ENCODE measurements at regions not wholly inside any gene's neighbourhood (a gene's known extent, or its start where the extent isn't known, plus 50 kb on each side); places are given as distances from the start of the nearest gene placed in this dataset.
"Not testable (repeated sequence)": the region's sequence is repeated elsewhere in the genome, so short reads cannot be mapped to it uniquely, and the experiment has no call there.

GRCh38 chr3:198112031-198112430 lies 152.0 kb downstream of the LMLN start:
- peaks cover 10% of the 10 kb centered on the region for H3K4me1 ChIP-seq
- H3K4me3 ChIP-seq, result no peak overlapping the region
- no peak overlapping the region for H3K27ac ChIP-seq
- no peak for DNase-seq (ENCODE audit: low spot score)
- H3K36me3 ChIP-seq, result no peaks in the 10 kb centered on the region
- no peaks in the 10 kb centered on the region for H3K9me3 ChIP-seq (ENCODE audit: low read depth)
- no peak overlapping the region for H3K9ac ChIP-seq
- Mint-ChIP-seq H3K27me3 (ENCODE audit: insufficient read depth, low read depth) (peaks cover 29% of the 10 kb centered on the region), H3K4me3 (no peak overlapping the region), H3K36me3 (no peaks in the 10 kb centered on the region), H3K9me3 (peaks cover 4% of the 10 kb centered on the region), H3K4me1 (peaks cover 12% of the 10 kb centered on the region), H3K27ac (no peak overlapping the region)
- TF ChIP-seq CTCF (IDR thresholded peaks at IDR 0.05), result no peak
- peaks cover 88% of the 10 kb centered on the region for H3K27me3 ChIP-seq
- H3K79me2 ChIP-seq (ENCODE audit: low read depth), result no peaks in the 10 kb centered on the region
- H2AFZ ChIP-seq (replicated peaks), result no peak overlapping the region
- H3K4me2 ChIP-seq, result no peak overlapping the region
- H4K20me1 ChIP-seq (ENCODE audit: low read depth), result no peaks in the 10 kb centered on the region
- no peaks in the 10 kb centered on the region for H3F3A ChIP-seq (ENCODE audit: low read depth)

GRCh38 chr3:198113206-198114053 lies 153.4 kb downstream of the LMLN start:
- H3K79me2 ChIP-seq (ENCODE audit: low read depth), result no peaks in the 10 kb centered on the region
- H4K20me1 ChIP-seq (ENCODE audit: low read depth), result no peaks in the 10 kb centered on the region
- H3K9me3 ChIP-seq (ENCODE audit: low read depth), result no peaks in the 10 kb centered on the region
- peak overlapping the region; percentile 77 for H3K4me2 ChIP-seq
- peaks cover 31% of the 10 kb centered on the region for H3K27me3 Mint-ChIP-seq (ENCODE audit: insufficient read depth, low read depth)
- H3K27ac Mint-ChIP-seq, result no peak overlapping the region
- H3K4me1 ChIP-seq, result peaks cover under 1% of the 10 kb centered on the region
- DNase-seq (ENCODE audit: low spot score), result peak; percentile 72
- peaks cover 4% of the 10 kb centered on the region for H3K4me1 Mint-ChIP-seq
- peak overlapping the region; percentile 37 for H3K4me3 ChIP-seq
- peak overlapping the region; percentile 89 for H2AFZ ChIP-seq (replicated peaks)
- H3K36me3 Mint-ChIP-seq, result no peaks in the 10 kb centered on the region
- H3K27me3 ChIP-seq, result peaks cover 98% of the 10 kb centered on the region
- peak overlapping the region; percentile 36 for H3K4me3 Mint-ChIP-seq
- H3F3A ChIP-seq (ENCODE audit: low read depth), result no peaks in the 10 kb centered on the region
- TF ChIP-seq CTCF (IDR thresholded peaks at IDR 0.05) (no peak), EZH2phosphoT487 (IDR thresholded peaks at IDR 0.05) (peak; percentile 92), EZH2 (IDR thresholded peaks at IDR 0.05) (peak; percentile 99)
- H3K9me3 Mint-ChIP-seq, result peaks cover 4% of the 10 kb centered on the region
- H3K36me3 ChIP-seq, result no peaks in the 10 kb centered on the region
- H3K9ac ChIP-seq, result no peak overlapping the region
- H3K27ac ChIP-seq, result no peak overlapping the region

GRCh38 chr3:198114516-198114915 lies 154.5 kb downstream of the LMLN start:
- H3K9me3 Mint-ChIP-seq; H3K36me3 Mint-ChIP-seq; H3K4me1 ChIP-seq; H3K27ac ChIP-seq; H3K36me3 ChIP-seq; H3K79me2 ChIP-seq (ENCODE audit: low read depth); H2AFZ ChIP-seq (replicated peaks); DNase-seq (ENCODE audit: low spot score); H3F3A ChIP-seq (ENCODE audit: low read depth); H3K4me2 ChIP-seq; H3K9ac ChIP-seq; H3K9me3 ChIP-seq (ENCODE audit: low read depth); H4K20me1 ChIP-seq (ENCODE audit: low read depth); H3K27ac Mint-ChIP-seq; H3K4me3 ChIP-seq; H3K4me1 Mint-ChIP-seq: not testable (repeated sequence)
- peaks cover 31% of the 10 kb centered on the region for H3K27me3 Mint-ChIP-seq (ENCODE audit: insufficient read depth, low read depth)
- peak overlapping the region; percentile 16 for H3K4me3 Mint-ChIP-seq
- H3K27me3 ChIP-seq, result peaks cover 96% of the 10 kb centered on the region

GRCh38 chr3:198122184-198122583 lies 162.2 kb downstream of the LMLN start:
- not testable (repeated sequence) for DNase-seq (ENCODE audit: low spot score); H3K9me3 Mint-ChIP-seq; H3K27ac Mint-ChIP-seq; H4K20me1 ChIP-seq (ENCODE audit: low read depth); H3K4me1 Mint-ChIP-seq; H3K4me1 ChIP-seq; H3K27ac ChIP-seq; H2AFZ ChIP-seq (replicated peaks); H3K4me3 ChIP-seq; H3K27me3 Mint-ChIP-seq (ENCODE audit: insufficient read depth, low read depth); H3K9ac ChIP-seq; H3K36me3 ChIP-seq; H3K36me3 Mint-ChIP-seq; H3K4me3 Mint-ChIP-seq; H3K79me2 ChIP-seq (ENCODE audit: low read depth); H3K9me3 ChIP-seq (ENCODE audit: low read depth); H3K4me2 ChIP-seq; H3F3A ChIP-seq (ENCODE audit: low read depth)
- peaks cover 20% of the 10 kb centered on the region for H3K27me3 ChIP-seq

- H3K4me1 Mint-ChIP-seq; H2AFZ ChIP-seq (replicated peaks); H3F3A ChIP-seq (ENCODE audit: low read depth); H3K36me3 Mint-ChIP-seq; DNase-seq (ENCODE audit: low spot score); H3K36me3 ChIP-seq; H3K27ac Mint-ChIP-seq; H3K4me1 ChIP-seq; H3K27ac ChIP-seq; H3K9ac ChIP-seq; H3K9me3 Mint-ChIP-seq; H3K79me2 ChIP-seq (ENCODE audit: low read depth); H3K4me3 ChIP-seq; H4K20me1 ChIP-seq (ENCODE audit: low read depth); H3K27me3 ChIP-seq; H3K27me3 Mint-ChIP-seq (ENCODE audit: insufficient read depth, low read depth); H3K4me2 ChIP-seq; H3K4me3 Mint-ChIP-seq; H3K9me3 ChIP-seq (ENCODE audit: low read depth): not testable (repeated sequence)
Measured at GRCh38 chr3:198137038-198137835, 177.2 kb downstream of the LMLN start.

GRCh38 chr3:198138205-198138604 lies 178.2 kb downstream of the LMLN start:
- H3K79me2 ChIP-seq (ENCODE audit: low read depth); H3K27me3 Mint-ChIP-seq (ENCODE audit: insufficient read depth, low read depth); H3K36me3 ChIP-seq; H4K20me1 ChIP-seq (ENCODE audit: low read depth); H3K4me3 ChIP-seq; H2AFZ ChIP-seq (replicated peaks); H3K4me3 Mint-ChIP-seq; H3K27ac ChIP-seq; H3F3A ChIP-seq (ENCODE audit: low read depth); H3K9ac ChIP-seq; H3K9me3 Mint-ChIP-seq; H3K27me3 ChIP-seq; H3K27ac Mint-ChIP-seq; DNase-seq (ENCODE audit: low spot score); H3K4me1 ChIP-seq; H3K4me1 Mint-ChIP-seq; H3K9me3 ChIP-seq (ENCODE audit: low read depth); H3K4me2 ChIP-seq; H3K36me3 Mint-ChIP-seq: not testable (repeated sequence)

Measured in neural progenitor cell (in vitro differentiated cells).